ENCODE measurements at regions not wholly inside any gene's neighbourhood (a gene's known extent, or its start where the extent isn't known, plus 50 kb on each side); places are given as distances from the start of the nearest gene placed in this dataset.

DNA sequence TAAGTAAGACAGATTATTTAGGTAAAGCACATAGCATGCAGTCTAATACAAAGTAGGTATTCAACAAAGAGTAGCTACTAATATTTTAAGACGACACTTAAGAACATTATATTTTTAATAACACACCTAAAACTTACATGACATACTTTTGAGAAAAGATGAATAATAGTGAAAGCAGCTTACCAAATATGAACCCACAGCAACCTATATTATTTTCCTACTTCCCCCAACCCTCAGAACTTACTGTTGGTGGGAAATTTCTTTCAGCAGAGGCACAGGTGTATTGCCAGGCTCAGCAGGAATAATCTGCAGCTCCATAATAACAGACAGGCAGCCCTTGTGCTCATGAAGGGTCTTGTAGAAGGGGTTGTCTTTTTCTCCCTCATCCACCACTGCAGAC lies 498.9 kb downstream of the GLUD2 start:
- Histone ChIP-seq H3K27ac (ENCODE audit: control insufficient read depth, insufficient read depth, low read length) (no peak overlapping the region), H2AFZ (ENCODE audit: control insufficient read depth, low read length) (no peak overlapping the region), H3K36me3 (ENCODE audit: control insufficient read depth in 2 of 2, extremely low read depth in 1 of 2, insufficient read depth in 2 of 2, low read length in 2 of 2) (no peaks in the 10 kb centered on the region), H3K79me2 (ENCODE audit: control insufficient read depth, insufficient read depth, low read length) (no peaks in the 10 kb centered on the region), H3K9me1 (ENCODE audit: control insufficient read depth, extremely low read depth, insufficient read depth, low read length) (no peaks in the 10 kb centered on the region), H3K4me2 (ENCODE audit: control insufficient read depth, extremely low read depth, insufficient read depth, low read depth, low read length) (no peak overlapping the region), H3K9ac (ENCODE audit: control insufficient read depth, extremely low read depth, insufficient read depth, low read length) (no peak overlapping the region), H3K4me3 (ENCODE audit: control insufficient read depth in 2 of 3, extremely low read depth in 1 of 3, insufficient read depth in 2 of 3, low read depth in 1 of 3, low read length in 3 of 3) (no peak overlapping the region), H3K9me3 (ENCODE audit: control insufficient read depth, low read depth, low read length) (no peaks in the 10 kb centered on the region), H4K20me1 (ENCODE audit: control insufficient read depth, extremely low read depth, insufficient read depth, low read length) (no peaks in the 10 kb centered on the region), H3K4me1 (ENCODE audit: control insufficient read depth, extremely low read depth, insufficient read depth, low read length) (no peaks in the 10 kb centered on the region), H3K27me3 (ENCODE audit: control insufficient read depth, extremely low read depth, insufficient read depth, low read length) (no peaks in the 10 kb centered on the region)
- FAIRE-seq, result no peak
- dilution Hi-C loops (cut with MboI; ENCODE audit: extremely low pct_ligation_motif_present, low sequenced_read_pairs), result no loop called here
- DNase-seq (ENCODE audit: low read depth, low spot score), result no peak
- TF ChIP-seq, protein P1, sequence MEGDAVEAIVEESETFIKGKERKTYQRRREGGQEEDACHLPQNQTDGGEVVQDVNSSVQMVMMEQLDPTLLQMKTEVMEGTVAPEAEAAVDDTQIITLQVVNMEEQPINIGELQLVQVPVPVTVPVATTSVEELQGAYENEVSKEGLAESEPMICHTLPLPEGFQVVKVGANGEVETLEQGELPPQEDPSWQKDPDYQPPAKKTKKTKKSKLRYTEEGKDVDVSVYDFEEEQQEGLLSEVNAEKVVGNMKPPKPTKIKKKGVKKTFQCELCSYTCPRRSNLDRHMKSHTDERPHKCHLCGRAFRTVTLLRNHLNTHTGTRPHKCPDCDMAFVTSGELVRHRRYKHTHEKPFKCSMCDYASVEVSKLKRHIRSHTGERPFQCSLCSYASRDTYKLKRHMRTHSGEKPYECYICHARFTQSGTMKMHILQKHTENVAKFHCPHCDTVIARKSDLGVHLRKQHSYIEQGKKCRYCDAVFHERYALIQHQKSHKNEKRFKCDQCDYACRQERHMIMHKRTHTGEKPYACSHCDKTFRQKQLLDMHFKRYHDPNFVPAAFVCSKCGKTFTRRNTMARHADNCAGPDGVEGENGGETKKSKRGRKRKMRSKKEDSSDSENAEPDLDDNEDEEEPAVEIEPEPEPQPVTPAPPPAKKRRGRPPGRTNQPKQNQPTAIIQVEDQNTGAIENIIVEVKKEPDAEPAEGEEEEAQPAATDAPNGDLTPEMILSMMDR (optimal IDR thresholded peaks at IDR 0.05 in 1 of 3, IDR thresholded peaks at IDR 0.05 in 1 of 3, conservative IDR thresholded peaks at IDR 0.05 in 1 of 3; ENCODE audit: extremely low read depth in 1 of 3, insufficient read depth in 2 of 3, low read length in 3 of 3), result no peak
- TF ChIP-seq EZH2 (IDR thresholded peaks at IDR 0.05; ENCODE audit: low read length), result no peak

- no peak for FAIRE-seq
Measured at GRCh38 chrX:121558886-121559285, 511.5 kb downstream of the GLUD2 start.

More at GRCh38 chrX:121558886-121559285, 511.5 kb downstream of the GLUD2 start:
- no peak overlapping the region for H3K27ac ChIP-seq (ENCODE audit: control insufficient read depth, insufficient read depth, low read length)
- no peak overlapping the region for H3K9ac ChIP-seq (ENCODE audit: control insufficient read depth, extremely low read depth, insufficient read depth, low read length)
- H3K4me2 ChIP-seq (ENCODE audit: control insufficient read depth, extremely low read depth, insufficient read depth, low read depth, low read length), result no peak overlapping the region
- H3K9me3 ChIP-seq (ENCODE audit: control insufficient read depth, low read depth, low read length), result no peaks in the 10 kb centered on the region
- H3K27me3 ChIP-seq (ENCODE audit: control insufficient read depth, extremely low read depth, insufficient read depth, low read length), result no peaks in the 10 kb centered on the region
- no peaks in the 10 kb centered on the region for H3K36me3 ChIP-seq (ENCODE audit: control insufficient read depth in 2 of 2, extremely low read depth in 1 of 2, insufficient read depth in 2 of 2, low read length in 2 of 2)
- dilution Hi-C loops (cut with MboI; ENCODE audit: extremely low pct_ligation_motif_present, low sequenced_read_pairs), result no loop called here
- H3K9me1 ChIP-seq (ENCODE audit: control insufficient read depth, extremely low read depth, insufficient read depth, low read length), result no peaks in the 10 kb centered on the region
- H3K4me3 ChIP-seq (ENCODE audit: control insufficient read depth in 2 of 3, extremely low read depth in 1 of 3, insufficient read depth in 2 of 3, low read depth in 1 of 3, low read length in 3 of 3), result no peak overlapping the region
- no peak overlapping the region for H2AFZ ChIP-seq (ENCODE audit: control insufficient read depth, low read length)
- DNase-seq (ENCODE audit: low read depth, low spot score), result no peak
- H3K4me1 ChIP-seq (ENCODE audit: control insufficient read depth, extremely low read depth, insufficient read depth, low read length), result no peaks in the 10 kb centered on the region
- no peak for TF ChIP-seq EZH2 (IDR thresholded peaks at IDR 0.05; ENCODE audit: low read length)
- TF ChIP-seq, protein P1 (optimal IDR thresholded peaks at IDR 0.05 in 1 of 3, IDR thresholded peaks at IDR 0.05 in 1 of 3, conservative IDR thresholded peaks at IDR 0.05 in 1 of 3; ENCODE audit: extremely low read depth in 1 of 3, insufficient read depth in 2 of 3, low read length in 3 of 3), result no peak
- no peaks in the 10 kb centered on the region for H4K20me1 ChIP-seq (ENCODE audit: control insufficient read depth, extremely low read depth, insufficient read depth, low read length)
- H3K79me2 ChIP-seq (ENCODE audit: control insufficient read depth, insufficient read depth, low read length), result no peaks in the 10 kb centered on the region

Data from keratinocyte (primary cell).